ENCODE measurements at regions not wholly inside any gene's neighbourhood (a gene's known extent, or its start where the extent isn't known, plus 50 kb on each side); places are given as distances from the start of the nearest gene placed in this dataset.

- TF ChIP-seq, protein P1, sequence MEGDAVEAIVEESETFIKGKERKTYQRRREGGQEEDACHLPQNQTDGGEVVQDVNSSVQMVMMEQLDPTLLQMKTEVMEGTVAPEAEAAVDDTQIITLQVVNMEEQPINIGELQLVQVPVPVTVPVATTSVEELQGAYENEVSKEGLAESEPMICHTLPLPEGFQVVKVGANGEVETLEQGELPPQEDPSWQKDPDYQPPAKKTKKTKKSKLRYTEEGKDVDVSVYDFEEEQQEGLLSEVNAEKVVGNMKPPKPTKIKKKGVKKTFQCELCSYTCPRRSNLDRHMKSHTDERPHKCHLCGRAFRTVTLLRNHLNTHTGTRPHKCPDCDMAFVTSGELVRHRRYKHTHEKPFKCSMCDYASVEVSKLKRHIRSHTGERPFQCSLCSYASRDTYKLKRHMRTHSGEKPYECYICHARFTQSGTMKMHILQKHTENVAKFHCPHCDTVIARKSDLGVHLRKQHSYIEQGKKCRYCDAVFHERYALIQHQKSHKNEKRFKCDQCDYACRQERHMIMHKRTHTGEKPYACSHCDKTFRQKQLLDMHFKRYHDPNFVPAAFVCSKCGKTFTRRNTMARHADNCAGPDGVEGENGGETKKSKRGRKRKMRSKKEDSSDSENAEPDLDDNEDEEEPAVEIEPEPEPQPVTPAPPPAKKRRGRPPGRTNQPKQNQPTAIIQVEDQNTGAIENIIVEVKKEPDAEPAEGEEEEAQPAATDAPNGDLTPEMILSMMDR (IDR thresholded peaks at IDR 0.05; ENCODE audit: low read length), result no peak
- TF ChIP-seq EZH2 (optimal IDR thresholded peaks at IDR 0.05; ENCODE audit: low read depth, low read length), result no peak
Measured at GRCh38 chr2:67070826-67071225, 326.3 kb upstream of the ETAA1 start.

Data from MM.1S (cell line).